ENCODE measurements at regions not wholly inside any gene's neighbourhood (a gene's known extent, or its start where the extent isn't known, plus 50 kb on each side); places are given as distances from the start of the nearest gene placed in this dataset.
"Not testable (repeated sequence)": the region's sequence is repeated elsewhere in the genome, so short reads cannot be mapped to it uniquely, and the experiment has no call there.

DNA sequence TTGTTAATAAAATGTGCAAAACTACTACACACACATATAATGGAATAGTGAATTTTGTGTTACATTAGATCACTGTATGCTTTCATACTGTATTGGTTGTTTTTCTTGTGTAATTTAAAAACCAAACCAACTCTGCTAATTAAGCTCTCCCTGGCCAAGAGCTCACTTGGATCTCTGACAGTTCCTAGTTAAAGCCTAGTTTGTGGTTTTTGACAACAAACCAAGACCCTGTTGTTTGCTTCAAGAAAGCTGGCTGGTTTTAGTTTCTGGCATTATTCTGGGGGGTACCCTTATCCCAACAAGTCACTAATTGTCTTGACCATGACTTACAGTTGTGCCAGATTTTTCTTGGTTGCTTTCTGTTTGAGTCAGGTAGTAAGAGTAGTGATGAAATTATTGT is 121.4 kb upstream of the CXorf66 start:
- no peak for DNase-seq (ENCODE audit: low read depth in 1 of 2, low spot score in 1 of 2)

DNA sequence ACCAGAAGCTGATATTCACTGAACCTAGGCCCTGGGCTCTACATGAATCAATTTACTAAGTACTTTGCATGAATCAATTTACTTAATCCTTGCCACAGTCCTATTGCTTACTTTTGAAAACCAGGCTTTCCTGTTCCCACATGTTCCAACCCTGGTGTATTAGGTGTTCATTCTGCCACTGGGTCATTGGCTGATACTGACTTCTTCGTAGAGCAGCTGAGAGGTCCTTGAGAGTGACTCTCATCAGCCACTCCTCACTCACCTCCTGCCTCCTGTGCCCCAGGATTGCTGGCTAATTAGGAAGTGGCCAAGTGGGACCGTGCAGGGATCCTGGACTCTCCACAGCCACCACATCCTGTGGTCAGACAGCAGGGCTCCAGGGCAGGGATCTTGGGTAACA is 109.5 kb upstream of the CXorf66 start:
- not testable (repeated sequence) for DNase-seq (ENCODE audit: low read depth in 1 of 2, low spot score in 1 of 2)

DNA sequence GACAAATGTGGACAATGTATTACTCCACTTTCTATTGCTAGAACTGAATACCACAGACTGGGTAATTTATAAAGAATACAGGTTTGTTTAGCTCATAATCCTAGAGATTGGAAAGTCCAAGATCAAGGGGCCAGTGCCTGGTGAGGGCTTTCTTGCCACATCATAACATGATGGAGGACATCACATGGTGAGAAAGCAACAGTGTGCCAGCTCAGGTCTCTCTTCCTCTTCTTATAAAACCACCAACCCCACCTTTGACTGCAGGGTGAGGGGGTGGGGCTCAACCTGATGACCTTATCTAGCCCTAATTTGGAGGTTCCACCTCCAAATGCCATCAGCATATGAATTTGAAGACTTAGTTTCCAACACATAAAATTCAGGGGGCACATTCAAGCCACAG is 105.7 kb upstream of the CXorf66 start:
- DNase-seq (ENCODE audit: low read depth in 1 of 2, low spot score in 1 of 2), result no peak

DNA sequence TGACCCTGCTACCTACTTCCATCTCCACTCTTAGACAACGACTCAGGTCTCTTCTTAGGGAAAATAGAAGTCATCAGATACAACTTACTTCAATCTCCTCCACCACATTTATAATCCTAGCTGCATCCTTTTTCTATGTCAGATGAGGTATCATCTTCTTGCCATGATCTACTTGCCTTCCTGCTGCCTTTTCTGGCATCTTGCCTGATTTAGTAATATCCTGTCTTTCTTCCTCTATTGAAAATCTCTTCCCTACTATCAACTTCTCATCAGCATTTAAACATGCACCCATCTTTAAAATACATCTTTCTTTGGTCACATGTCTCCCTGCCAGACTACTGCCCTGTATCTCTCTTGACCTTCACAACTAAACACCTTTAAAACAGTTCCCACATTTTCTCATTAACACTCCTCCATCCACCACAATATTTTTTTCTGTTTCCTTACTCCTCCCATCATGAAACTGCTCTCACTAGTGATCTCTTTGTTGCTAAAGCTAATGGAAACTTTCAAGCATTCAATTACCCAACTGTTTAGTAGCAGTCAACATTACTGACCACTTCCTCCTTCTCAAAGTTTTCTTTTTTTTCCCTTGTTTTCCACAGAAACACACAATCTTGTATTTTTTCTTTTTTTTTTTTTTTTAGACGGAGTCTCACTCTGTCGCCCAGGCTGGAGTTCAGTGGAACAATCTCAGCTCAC is 100.8 kb upstream of the CXorf66 start:
- DNase-seq (ENCODE audit: low read depth in 1 of 2, low spot score in 1 of 2), result no peak

DNA sequence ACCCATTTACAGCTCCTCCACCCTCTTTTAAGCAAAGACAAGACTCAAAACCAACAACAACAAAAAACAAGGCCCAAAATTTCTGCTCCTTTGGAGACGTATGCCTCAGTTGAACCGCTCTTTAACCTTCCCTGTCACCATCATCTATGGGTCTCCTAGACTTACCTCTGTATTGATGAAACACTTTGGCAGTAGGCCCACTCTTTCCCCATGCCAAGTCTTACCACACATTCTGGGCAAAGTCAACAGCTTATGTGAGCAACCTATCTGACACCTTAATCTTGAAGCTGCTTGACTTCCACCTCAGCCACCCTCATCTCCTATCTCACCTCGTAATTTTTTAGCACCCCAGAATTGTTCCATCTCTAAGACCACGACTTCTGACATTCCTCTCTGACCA is 99.7 kb upstream of the CXorf66 start:
- no peak for DNase-seq (ENCODE audit: low read depth in 1 of 2, low spot score in 1 of 2)

DNA sequence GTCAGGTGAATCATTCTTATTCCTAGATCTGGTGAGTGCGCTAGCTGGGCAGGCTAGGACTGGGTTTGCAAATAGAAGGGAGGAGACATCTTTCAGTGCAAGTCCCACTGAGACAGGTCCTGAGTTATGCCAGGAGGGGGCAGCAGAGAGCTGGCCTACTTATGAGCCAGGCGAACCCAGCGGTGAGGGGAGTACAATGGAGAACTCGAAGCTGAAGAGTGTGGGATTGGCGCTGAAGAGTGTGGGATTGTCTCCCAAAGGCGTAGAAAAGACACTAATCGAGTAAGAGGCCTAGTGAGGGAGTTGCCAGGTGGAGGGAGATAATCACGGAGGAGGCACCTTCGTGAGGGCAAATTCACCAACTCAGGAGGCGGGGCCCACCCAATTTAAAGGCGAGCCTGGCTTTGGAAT is 91.7 kb upstream of the CXorf66 start:
- DNase-seq (ENCODE audit: low read depth in 1 of 2, low spot score in 1 of 2), result peak; percentile 4 to 25

DNA sequence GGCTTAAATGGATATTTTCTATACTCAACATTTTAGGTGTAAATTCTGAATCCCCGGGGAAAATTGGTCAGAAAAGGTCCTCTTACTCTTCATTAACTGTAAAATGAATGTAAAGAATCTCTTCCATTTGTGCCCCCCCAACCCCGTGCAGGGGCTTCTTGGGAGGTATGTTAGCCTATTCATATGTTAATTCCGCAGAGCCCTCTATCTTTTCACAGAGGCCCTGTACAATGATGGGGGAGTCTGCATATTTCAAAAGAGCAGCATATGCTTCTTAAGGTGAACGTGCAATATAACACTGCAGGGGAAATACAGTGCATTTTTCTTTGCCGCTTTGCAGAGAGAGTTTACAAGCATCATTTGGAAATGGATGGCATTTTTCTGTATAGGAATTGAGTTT is 88.5 kb upstream of the CXorf66 start:
- no peak for DNase-seq (ENCODE audit: low read depth in 1 of 2, low spot score in 1 of 2)

DNA sequence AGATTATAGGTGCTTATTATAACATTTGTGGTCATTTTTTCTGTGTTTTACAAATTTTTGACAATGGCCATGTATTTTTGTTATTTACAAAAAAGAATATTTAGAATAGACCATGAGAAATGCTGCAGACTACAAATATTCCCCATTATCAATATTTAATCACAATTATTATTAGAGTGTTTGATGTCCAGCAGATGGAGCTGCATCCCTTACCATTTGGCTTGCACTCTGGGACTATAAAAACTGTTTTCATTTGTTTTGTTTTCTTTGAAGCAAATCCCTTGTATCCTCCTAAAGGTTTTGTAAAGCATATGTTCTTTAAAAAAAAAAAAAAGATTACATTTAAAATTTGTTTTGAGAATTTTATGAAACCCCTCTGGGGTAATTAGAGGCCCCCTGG is 85.6 kb upstream of the CXorf66 start:
- no peak for DNase-seq (ENCODE audit: low read depth in 1 of 2, low spot score in 1 of 2)

DNA sequence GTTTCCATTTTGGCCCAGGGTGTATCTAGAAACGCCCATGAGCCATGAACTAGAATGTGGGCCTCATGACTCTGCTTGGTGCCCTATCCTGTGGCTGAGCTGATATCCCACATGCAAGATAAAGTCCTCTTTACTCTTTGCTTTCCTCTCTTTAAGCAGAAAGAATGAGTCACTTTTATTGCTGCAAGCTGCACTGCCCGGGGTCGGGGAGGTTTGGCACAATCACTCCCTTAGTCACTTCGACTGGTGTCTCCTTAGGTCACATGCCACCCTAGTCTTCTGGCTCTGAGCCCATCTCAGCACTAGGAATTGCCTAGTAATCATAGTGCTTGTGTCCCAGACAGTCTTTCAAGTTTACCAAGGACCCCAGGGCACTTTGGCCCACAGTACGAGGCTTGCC is 75.1 kb upstream of the CXorf66 start:
- DNase-seq (ENCODE audit: low read depth in 1 of 2, low spot score in 1 of 2), result no peak

DNA sequence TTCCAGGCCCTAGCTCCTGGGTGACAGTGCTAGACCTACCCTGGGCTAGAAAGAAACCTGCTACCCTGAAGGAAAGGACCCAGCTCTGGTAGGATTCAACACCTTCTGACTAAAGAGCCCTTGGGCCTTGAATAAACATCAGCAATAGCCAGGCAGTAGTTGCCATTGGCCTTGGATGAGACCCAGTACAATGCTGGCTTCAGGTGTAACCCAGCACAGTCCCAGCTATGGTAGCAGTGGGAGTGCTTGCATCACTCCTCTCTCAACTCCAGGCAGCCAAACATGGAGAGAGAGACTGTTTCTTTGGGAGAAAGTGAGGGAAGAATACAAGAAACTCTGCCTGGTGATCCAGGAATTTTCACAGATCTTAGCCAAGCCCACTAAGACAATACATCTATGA is 73.5 kb upstream of the CXorf66 start:
- no peak for DNase-seq (ENCODE audit: low read depth in 1 of 2, low spot score in 1 of 2)

DNA sequence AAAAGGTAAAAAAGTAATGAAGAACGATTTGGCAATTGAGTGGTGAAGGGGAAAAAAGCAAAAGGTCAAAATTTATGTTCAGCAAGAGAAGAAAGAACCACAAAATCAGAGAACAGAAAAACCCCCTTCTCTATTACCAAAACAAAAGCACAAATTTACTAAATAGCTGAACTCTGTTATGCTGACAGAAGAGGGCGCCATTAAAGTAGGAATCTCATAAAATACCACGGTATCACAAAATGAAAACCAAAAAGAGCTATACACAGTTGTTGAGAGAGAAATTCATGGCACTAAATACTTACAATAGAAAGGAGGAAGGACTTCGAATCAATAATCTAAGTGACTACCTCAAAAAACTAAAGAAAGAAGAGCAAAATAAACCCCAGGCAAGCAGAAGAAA is 69.6 kb upstream of the CXorf66 start:
- no peak for DNase-seq (ENCODE audit: low read depth in 1 of 2, low spot score in 1 of 2)

DNA sequence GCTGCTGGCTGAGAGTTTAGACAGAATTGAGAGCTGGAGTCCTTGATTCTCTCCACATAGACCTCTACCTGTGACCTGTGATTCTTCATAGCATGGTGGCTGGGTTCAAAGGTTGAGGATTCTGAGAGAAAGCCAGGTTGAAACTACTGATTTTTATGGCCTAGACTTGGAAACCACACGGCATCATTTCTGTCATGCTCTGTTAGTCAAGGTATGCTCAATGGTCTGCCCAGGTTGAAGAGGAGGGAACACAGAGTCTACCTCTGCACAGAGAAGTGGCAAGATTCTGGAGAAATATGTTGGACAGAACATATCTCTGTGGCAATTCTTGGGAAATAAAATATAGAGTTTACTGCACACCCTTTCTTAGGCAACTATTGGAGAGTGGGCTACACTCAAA is 57.2 kb upstream of the CXorf66 start:
- no peak for DNase-seq (ENCODE audit: low read depth in 1 of 2, low spot score in 1 of 2)

DNA sequence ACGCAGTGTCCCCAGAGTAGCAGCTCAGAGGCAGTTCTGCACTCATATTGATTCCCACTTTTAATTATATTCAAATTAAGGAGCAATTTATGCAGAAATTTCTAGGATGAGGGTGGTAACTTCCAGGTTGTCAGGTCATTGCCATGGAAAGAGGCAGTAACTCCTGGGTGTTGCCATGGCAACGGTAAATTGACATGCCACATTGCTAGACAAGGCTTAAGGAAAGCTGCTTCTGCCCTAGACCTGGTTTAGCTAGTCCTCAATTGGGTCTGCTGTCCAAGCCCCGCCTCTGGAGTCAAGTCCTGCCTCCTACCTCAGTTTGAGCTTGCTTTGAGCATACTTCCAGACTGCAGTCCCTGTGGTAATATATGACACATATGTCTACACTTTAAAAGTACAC is 53.8 kb upstream of the CXorf66 start:
- DNase-seq (ENCODE audit: low read depth in 1 of 2, low spot score in 1 of 2), result not testable (repeated sequence)

All from activated T-helper 1 cell treated with anti-CD3 and anti-CD28 coated beads, Interleukin-2, amount 50 U/mL, for 16 hours (primary cell).